GM11168 (cell line): ENCODE measurements at regions not wholly inside any gene's neighbourhood (a gene's known extent, or its start where the extent isn't known, plus 50 kb on each side); places are given as distances from the start of the nearest gene placed in this dataset.

Experiments
- in situ Hi-C: fragments of 300-500 bp; cut with MboI; formaldehyde crosslinking; loops from one replicate; pipeline ENCODE4 v1.12.0; 2022; ENCODE audit warnings: low sequenced_read_pairs; ENCODE audit not compliant: unreplicated experiment

- in situ Hi-C loops, result no loop called here
Measured at GRCh38 chr2:116645155-116645554, 1169.3 kb upstream of the DDX18 start.

GRCh38 chr2:116668691-116669090 lies 1145.8 kb upstream of the DDX18 start:
- in situ Hi-C loops, result no loop called here

GRCh38 chr2:116669782-116670181 lies 1144.7 kb upstream of the DDX18 start:
- in situ Hi-C loops, result no loop called here

- in situ Hi-C loops, result no loop called here
Measured at GRCh38 chr2:116674188-116674587, 1140.3 kb upstream of the DDX18 start.

GRCh38 chr2:116676776-116677175 lies 1137.7 kb upstream of the DDX18 start:
- in situ Hi-C loops, result no loop called here

- in situ Hi-C loops, result no loop called here
Measured at GRCh38 chr2:116680256-116680936, 1134.1 kb upstream of the DDX18 start.

GRCh38 chr2:116687371-116687770 lies 1127.1 kb upstream of the DDX18 start:
- in situ Hi-C loops, result no loop called here

- in situ Hi-C loops, result no loop called here
Measured at GRCh38 chr2:116692988-116693387, 1121.5 kb upstream of the DDX18 start.

- in situ Hi-C loops, result no loop called here
Measured at GRCh38 chr2:116696223-116696622, 1118.3 kb upstream of the DDX18 start.

- in situ Hi-C loops, result no loop called here
Measured at GRCh38 chr2:116696903-116697302, 1117.6 kb upstream of the DDX18 start.

- in situ Hi-C loops, result no loop called here
Measured at GRCh38 chr2:116706396-116706795, 1108.1 kb upstream of the DDX18 start.

GRCh38 chr2:116716038-116716437 lies 1098.5 kb upstream of the DDX18 start:
- in situ Hi-C loops, result no loop called here

- in situ Hi-C loops, result no loop called here
Measured at GRCh38 chr2:116716444-116716843, 1098.0 kb upstream of the DDX18 start.

GRCh38 chr2:116717832-116718231 lies 1096.7 kb upstream of the DDX18 start:
- in situ Hi-C loops, result no loop called here

- in situ Hi-C loops, result no loop called here
Measured at GRCh38 chr2:116718451-116718850, 1096.0 kb upstream of the DDX18 start.

- in situ Hi-C loops, result no loop called here
Measured at GRCh38 chr2:116719836-116720235, 1094.7 kb upstream of the DDX18 start.

- in situ Hi-C loops, result no loop called here
Measured at GRCh38 chr2:116724550-116724949, 1089.9 kb upstream of the DDX18 start.

GRCh38 chr2:116732322-116732721 lies 1082.2 kb upstream of the DDX18 start:
- in situ Hi-C loops, result no loop called here

- in situ Hi-C loops, result no loop called here
Measured at GRCh38 chr2:116733699-116734098, 1080.8 kb upstream of the DDX18 start.

- in situ Hi-C loops, result no loop called here
Measured at GRCh38 chr2:116737951-116738350, 1076.5 kb upstream of the DDX18 start.

GRCh38 chr2:116747103-116747502 lies 1067.4 kb upstream of the DDX18 start:
- in situ Hi-C loops, result no loop called here

- in situ Hi-C loops, result no loop called here
Measured at GRCh38 chr2:116749994-116750393, 1064.5 kb upstream of the DDX18 start.
